GM12878 (cell line): ENCODE measurements at regions not wholly inside any gene's neighbourhood (a gene's known extent, or its start where the extent isn't known, plus 50 kb on each side); places are given as distances from the start of the nearest gene placed in this dataset.

Source experiments
- ATAC-seq: fragments of 200-7000 bp; cut with Tn5 transposase; 3 replicates; pipeline ENCODE4 v1.9.1; 2020; ENCODE audit warnings: mild to moderate bottlenecking, moderate library complexity
- BruUV-seq: library from RNA; stranded (reverse); fragments of 400-500 nt; replicated peaks from 2 replicates; lab custom pipeline; 2021; lab: Mats Ljungman, UMichigan
- CTCF ChIA-PET: fragments of 300-600 bp; sonication (Branson Sonifier 250); formaldehyde crosslinking; extraction: SDS; loops from one replicate; lab custom pipeline; 2021; ENCODE audit warnings: inconsistent platforms; lab: Yijun Ruan, JAX
- POLR2A ChIA-PET: fragments of 350-600 bp; formaldehyde crosslinking; extraction: SDS; loops from one replicate; lab custom pipeline; 2021; ENCODE audit warnings: inconsistent platforms; lab: Charles Lee
- RAD21 ChIA-PET: fragments of 300-600 bp; sonication (Branson Sonifier 250); formaldehyde crosslinking; loops from one replicate; lab custom pipeline; 2023; ENCODE audit warnings: antibody characterized with exemption; ENCODE audit not compliant: unreplicated experiment; lab: Charles Lee
- SMC1A ChIA-PET: fragments of 300-600 bp; sonication (Branson Sonifier 250); formaldehyde crosslinking; loops from one replicate; lab custom pipeline; 2023; ENCODE audit not compliant: unreplicated experiment, uncharacterized antibody; lab: Charles Lee
- DNase-seq: peaks from one replicate; pipeline ENCODE4 v3.0.0-alpha.2; 2011; ENCODE audit warnings: low read depth, low spot score
- FAIRE-seq: peaks from 3 replicates; lab custom pipeline; 2011; peaks lifted over from hg19 to GRCh38; lab: Jason Lieb, UNC
- H2AFZ ChIP-seq: 2 replicates; pipeline ENCODE4 v1.6.0; 2011; ENCODE audit warnings: low read depth, low read length, control low read depth; ENCODE audit not compliant: control insufficient read depth
- H3K27ac ChIP-seq: 2 replicates; pipeline ENCODE4 v1.5.1; 2011; ENCODE audit warnings: control low read depth; ENCODE audit not compliant: control insufficient read depth, insufficient read depth
- H3K27me3 ChIP-seq, 2 experiments: replicated peaks in 1 of 2; 2 replicates each; pipeline versions ENCODE4 v1.6.0 to v1.6.1; 2011; ENCODE audit warnings: low read length in 1 of 2; ENCODE audit not compliant: control insufficient read depth in 2 of 2, insufficient read depth in 2 of 2
- H3K36me3 ChIP-seq, 2 experiments: 2 replicates each; pipeline ENCODE4 v1.5.1; 2011; ENCODE audit warnings: low read length in 1 of 2; ENCODE audit not compliant: control insufficient read depth in 2 of 2, insufficient read depth in 2 of 2
- H3K4me1 ChIP-seq: 2 replicates; pipeline ENCODE4 v1.6.1; 2011; ENCODE audit warnings: mild to moderate bottlenecking, low read length, moderate library complexity, mixed read lengths; ENCODE audit not compliant: control insufficient read depth, insufficient read depth
- H3K4me2 ChIP-seq: 2 replicates; pipeline ENCODE4 v1.6.0; 2011; ENCODE audit warnings: control low read depth; ENCODE audit not compliant: control insufficient read depth, insufficient read depth
- H3K4me3 ChIP-seq: fragments of 200-600 bp; sonication (generic); 2 replicates; pipeline ENCODE4 v1.5.1; 2016
- H3K79me2 ChIP-seq: 2 replicates; pipeline ENCODE4 v1.6.0; 2011; ENCODE audit warnings: low read length; ENCODE audit not compliant: control insufficient read depth, insufficient read depth
- H3K9ac ChIP-seq: 2 replicates; pipeline ENCODE4 v1.8.0; 2011; ENCODE audit warnings: low read length, control low read depth, mixed read lengths; ENCODE audit not compliant: control insufficient read depth, insufficient read depth
- H3K9me3 ChIP-seq: replicated peaks from 3 replicates; pipeline ENCODE4 v1.5.1; 2011; ENCODE audit warnings: mild to moderate bottlenecking, low read length; ENCODE audit not compliant: control insufficient read depth, insufficient read depth
- H4K20me1 ChIP-seq: 2 replicates; pipeline ENCODE4 v1.6.0; 2011; ENCODE audit not compliant: control insufficient read depth, insufficient read depth
- BCL3 ChIP-seq: IDR thresholded peaks from 2 replicates; pipeline ENCODE4 v1.6.1; 2011; ENCODE audit warnings: borderline replicate concordance, low read depth, mild to moderate bottlenecking, moderate library complexity, low read length; ENCODE audit not compliant: insufficient read depth, poor library complexity, severe bottlenecking
- HDGF ChIP-seq: fragments of 450-650 bp; IDR thresholded peaks from 2 replicates; pipeline ENCODE4 v1.6.1; 2016; ENCODE audit warnings: antibody characterized with exemption
- JUNB ChIP-seq: IDR thresholded peaks from 2 replicates; pipeline ENCODE4 v1.6.1; 2016; ENCODE audit warnings: antibody characterized with exemption, mild to moderate bottlenecking
- MLLT1 ChIP-seq: fragments of 450-650 bp; IDR thresholded peaks from 2 replicates; pipeline ENCODE4 v1.6.1; 2016; ENCODE audit warnings: mild to moderate bottlenecking
- REST ChIP-seq: IDR thresholded peaks from 2 replicates; pipeline ENCODE4 v1.6.1; 2012; ENCODE audit warnings: mild to moderate bottlenecking, low read depth, low read length
- SIX5 ChIP-seq: IDR thresholded peaks from 2 replicates; pipeline ENCODE4 v1.6.1; 2011; ENCODE audit warnings: mild to moderate bottlenecking, low read depth, low read length, moderate library complexity; ENCODE audit not compliant: severe bottlenecking
- ZNF384 ChIP-seq: IDR thresholded peaks from 2 replicates; pipeline ENCODE4 v1.6.1; 2012; ENCODE audit warnings: low read depth, mild to moderate bottlenecking, low read length, improper control_type of control experiment, borderline replicate concordance
- ZNF592 ChIP-seq: fragments of 450-650 bp; IDR thresholded peaks from 2 replicates; pipeline ENCODE4 v1.6.1; 2017; ENCODE audit warnings: mild to moderate bottlenecking, moderate library complexity
- WGBS: methylation state at CpG from one replicate; pipeline ENCODE4 v1.1.6; 2016; ENCODE audit warnings: low lambda C conversion rate; ENCODE audit not compliant: insufficient replicate concordance, insufficient coverage; ENCODE audit errors: missing lambda C conversion rate; 5-methylcytosine and 5-hydroxymethylcytosine counted together
- in situ Hi-C: fragments of 300-500 bp; cut with MboI; formaldehyde crosslinking; loops from 9 replicates; pipeline ENCODE4 v1.14.3; 2018; ENCODE audit warnings: mixed read lengths
- intact Hi-C: fragments of 100-400 bp; cut with micrococcal nuclease; formaldehyde crosslinking; loops from one replicate; pipeline ENCODE4 v1.14.2; 2022; ENCODE audit not compliant: unreplicated experiment

- no peak for TF ChIP-seq REST
Observed at GRCh38 chr3:30313840-30314239, 292.6 kb upstream of the TGFBR2 start (continued).

GRCh38 chr3:30314757-30315325, 291.6 kb upstream of the TGFBR2 start:
- WGBS, result 24% methylated on average over 3 of the region's 3 CpGs
- BruUV-seq, result no TSS peak
- no peaks in the 10 kb centered on the region for H3K9me3 ChIP-seq
- H4K20me1 ChIP-seq, result no peaks in the 10 kb centered on the region
- ChIA-PET SMC1A (interaction anchor here (1.0 kb wide), 1 partner anchor 10 kb away, joined by 3 read pairs; no protein-coding TSS in a partner anchor), CTCF (no interaction called here), POLR2A (no interaction called here), RAD21 (no interaction called here)
- H3K4me2 ChIP-seq, result no peak overlapping the region
- H3K36me3 ChIP-seq, result no peaks in the 10 kb centered on the region
- no peak for FAIRE-seq
- H3K4me3 ChIP-seq, result no peak overlapping the region
- H2AFZ ChIP-seq, result no peak overlapping the region
- H3K4me1 ChIP-seq, result no peaks in the 10 kb centered on the region
- no peak overlapping the region for H3K27ac ChIP-seq
- no peak for ATAC-seq
- H3K27me3 ChIP-seq, result no peaks in the 10 kb centered on the region
- intact Hi-C loops (no loop called here), in situ Hi-C loops (no loop called here)
- no peak for DNase-seq
- H3K9ac ChIP-seq, result no peak overlapping the region
- no peaks in the 10 kb centered on the region for H3K79me2 ChIP-seq
- no peak for TF ChIP-seq ZNF592
- TF ChIP-seq HDGF, result no peak
- TF ChIP-seq MLLT1, result no peak
- TF ChIP-seq SIX5, result no peak
- TF ChIP-seq ZNF384, result no peak
- no peak for TF ChIP-seq BCL3
- no peak for TF ChIP-seq JUNB
